AG04449 (cell line): ENCODE measurements at regions not wholly inside any gene's neighbourhood (a gene's known extent, or its start where the extent isn't known, plus 50 kb on each side); places are given as distances from the start of the nearest gene placed in this dataset.

Source experiments
- CTCF ChIA-PET: fragments of 350-600 bp; formaldehyde crosslinking; extraction: SDS; loops from one replicate; lab custom pipeline; 2021; ENCODE audit warnings: antibody characterized with exemption; lab: Yijun Ruan, JAX
- POLR2A ChIA-PET: fragments of 400-600, 350-600 bp; formaldehyde crosslinking; extraction: SDS; loops from one replicate; lab custom pipeline; 2020; ENCODE audit warnings: antibody characterized with exemption, inconsistent platforms; lab: Yijun Ruan, JAX
- DNase-seq: peaks from one replicate; pipeline ENCODE4 v3.0.0-alpha.2; 2010; ENCODE audit warnings: low read depth, low spot score
- H3K4me3 ChIP-seq: 2 replicates; pipeline ENCODE4 v1.5.1; 2011; ENCODE audit warnings: low read depth, mild to moderate bottlenecking, control low read depth, low read length
- TF ChIP-seq, protein P1 (sequence below): IDR thresholded peaks from one replicate; pipeline ENCODE4 v1.5.1; 2011; ENCODE audit warnings: mild to moderate bottlenecking, moderate library complexity, low read length, control low read depth, inconsistent platforms; ENCODE audit not compliant: insufficient read depth; ENCODE audit errors: missing control alignments

DNA sequence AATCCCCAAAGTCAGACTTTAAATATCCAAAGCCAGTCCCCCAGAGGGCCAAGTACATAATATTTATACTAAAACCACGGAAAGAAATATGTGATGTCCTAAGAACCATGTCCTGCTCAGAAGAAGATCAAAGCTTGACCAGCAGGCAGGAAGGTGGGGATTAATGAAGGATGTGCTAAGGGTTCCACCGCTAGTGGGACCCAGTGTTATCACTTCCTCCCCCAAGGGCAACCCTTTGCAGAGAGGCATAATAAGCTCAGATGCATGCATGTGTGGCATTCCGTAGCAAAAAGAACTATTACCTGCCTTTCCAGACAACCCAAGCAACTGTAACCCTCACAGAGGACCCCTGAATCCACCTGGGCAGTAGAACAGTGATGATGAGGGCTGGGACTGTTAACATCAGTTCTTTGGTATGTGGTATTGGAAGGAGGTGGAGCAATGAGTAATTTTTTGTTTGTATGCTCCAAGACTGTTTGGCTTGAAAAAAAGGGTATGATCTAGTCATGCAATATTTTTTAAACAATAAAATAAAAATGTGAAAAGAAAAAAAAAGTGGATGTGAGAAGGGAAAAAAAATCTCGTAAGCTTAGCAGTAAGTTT lies 71.7 kb upstream of the ETV6 start:
- ChIA-PET POLR2A (no interaction called here), CTCF (interaction anchor here (4.2 to 6.5 kb wide), 2 partner anchors 22 to 455 kb away, joined by 27 to 180 read pairs; no protein-coding TSS in a partner anchor)
- TF ChIP-seq, protein P1, sequence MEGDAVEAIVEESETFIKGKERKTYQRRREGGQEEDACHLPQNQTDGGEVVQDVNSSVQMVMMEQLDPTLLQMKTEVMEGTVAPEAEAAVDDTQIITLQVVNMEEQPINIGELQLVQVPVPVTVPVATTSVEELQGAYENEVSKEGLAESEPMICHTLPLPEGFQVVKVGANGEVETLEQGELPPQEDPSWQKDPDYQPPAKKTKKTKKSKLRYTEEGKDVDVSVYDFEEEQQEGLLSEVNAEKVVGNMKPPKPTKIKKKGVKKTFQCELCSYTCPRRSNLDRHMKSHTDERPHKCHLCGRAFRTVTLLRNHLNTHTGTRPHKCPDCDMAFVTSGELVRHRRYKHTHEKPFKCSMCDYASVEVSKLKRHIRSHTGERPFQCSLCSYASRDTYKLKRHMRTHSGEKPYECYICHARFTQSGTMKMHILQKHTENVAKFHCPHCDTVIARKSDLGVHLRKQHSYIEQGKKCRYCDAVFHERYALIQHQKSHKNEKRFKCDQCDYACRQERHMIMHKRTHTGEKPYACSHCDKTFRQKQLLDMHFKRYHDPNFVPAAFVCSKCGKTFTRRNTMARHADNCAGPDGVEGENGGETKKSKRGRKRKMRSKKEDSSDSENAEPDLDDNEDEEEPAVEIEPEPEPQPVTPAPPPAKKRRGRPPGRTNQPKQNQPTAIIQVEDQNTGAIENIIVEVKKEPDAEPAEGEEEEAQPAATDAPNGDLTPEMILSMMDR = no peak
- DNase-seq = no peak
- H3K4me3 ChIP-seq = no peak overlapping the region

GRCh38 chr12:11578461-11578993 lies 70.9 kb upstream of the ETV6 start:
- ChIA-PET POLR2A (no interaction called here), CTCF (interaction anchor here (3.4 to 6.5 kb wide), 3 partner anchors 8 to 454 kb away, joined by 22 to 180 read pairs (median 27); no protein-coding TSS in a partner anchor)
- TF ChIP-seq, protein P1 = no peak
- DNase-seq = no peak
- no peak overlapping the region for H3K4me3 ChIP-seq

GRCh38 chr12:11580125-11580751 lies 69.2 kb upstream of the ETV6 start:
- ChIA-PET CTCF (interaction anchor here (0.6 to 6.5 kb wide), 41 partner anchors 10 to 809 kb away, joined by 3 to 180 read pairs (median 5); partner anchors contain the start of gene ETV6), POLR2A (interaction anchor here (1.0 kb wide), 1 partner anchor 69 kb away, joined by 4 read pairs; the partner anchor contains the start of gene ETV6)
- peak; percentile 80 for DNase-seq
- TF ChIP-seq, protein P1 = no peak
- H3K4me3 ChIP-seq = no peak overlapping the region

- TF ChIP-seq, protein P1 = peak; percentile 15
- ChIA-PET POLR2A (interaction anchor here (0.6 kb wide), 1 partner anchor 153 kb away, joined by 3 read pairs; no protein-coding TSS in a partner anchor), CTCF (interaction anchor here (0.6 to 6.5 kb wide), 49 partner anchors 10 to 1120 kb away, joined by 3 to 180 read pairs (median 4); partner anchors contain the start of gene ETV6)
- H3K4me3 ChIP-seq = no peak overlapping the region
- no peak for DNase-seq
Observed at GRCh38 chr12:11581179-11581755, 68.2 kb upstream of the ETV6 start.

DNA sequence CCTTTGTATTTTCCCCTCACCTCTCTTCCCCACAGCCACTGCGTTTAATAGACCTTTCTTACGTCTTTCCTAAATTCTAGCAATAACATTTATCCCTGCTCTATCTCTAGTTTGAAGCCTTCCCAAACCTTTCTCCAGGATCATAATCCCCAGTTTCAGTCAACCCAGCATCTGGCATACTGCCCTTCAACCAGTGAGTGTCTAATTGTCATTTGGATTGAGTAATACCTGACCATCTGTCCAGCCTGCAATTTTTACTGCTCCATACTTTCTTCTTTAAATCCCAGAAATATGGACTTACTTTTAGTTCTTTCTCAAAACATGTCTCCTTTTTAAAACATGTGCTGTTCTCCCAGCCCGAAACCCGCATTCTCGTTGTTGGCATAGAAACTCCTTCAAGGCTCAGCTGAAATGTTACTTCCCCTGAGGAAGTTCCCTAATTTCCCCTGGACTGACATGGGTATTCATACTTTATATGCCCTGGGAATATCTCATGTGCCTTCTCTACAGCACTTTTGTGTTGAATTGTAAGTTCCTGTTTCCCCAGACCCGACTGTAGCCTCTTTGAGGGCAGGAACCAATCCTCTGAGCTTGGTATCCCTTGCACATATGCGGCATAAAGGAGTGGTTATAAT lies 65.1 kb upstream of the ETV6 start:
- DNase-seq = no peak
- ChIA-PET CTCF (interaction anchor here (1.1 to 6.5 kb wide), 5 partner anchors 37 to 453 kb away, joined by 3 to 180 read pairs (median 32); no protein-coding TSS in a partner anchor), POLR2A (no interaction called here)
- no peak overlapping the region for H3K4me3 ChIP-seq
- TF ChIP-seq, protein P1 = no peak
